B cell (primary cell): ENCODE measurements at regions not wholly inside any gene's neighbourhood (a gene's known extent, or its start where the extent isn't known, plus 50 kb on each side); places are given as distances from the start of the nearest gene placed in this dataset.

Experiments used
- ATAC-seq: fragments of 200-7000 bp; cut with Tn5 transposase; one replicate; pipeline ENCODE4 v1.10.0; 2021; ENCODE audit warnings: low read depth, mild to moderate bottlenecking, moderate number of reproducible peaks, moderate library complexity
- CTCF ChIA-PET: fragments of 350-600 bp; sonication (Branson Sonifier 250); formaldehyde crosslinking; loops from one replicate; lab custom pipeline; 2021; ENCODE audit warnings: antibody characterized with exemption, inconsistent platforms; lab: Charles Lee
- POLR2A ChIA-PET: fragments of 350-600 bp; sonication (Branson Sonifier 250); formaldehyde crosslinking; loops from one replicate; lab custom pipeline; 2021; ENCODE audit warnings: antibody characterized with exemption; lab: Charles Lee
- DNase-seq: peaks from one replicate; pipeline ENCODE4 v3.0.0; 2013
- H2AFZ ChIP-seq: 2 replicates; pipeline ENCODE4 v1.6.1; 2012; ENCODE audit warnings: mild to moderate bottlenecking, low read depth, low read length; ENCODE audit not compliant: insufficient read depth, poor library complexity, severe bottlenecking
- H3K27ac ChIP-seq, 2 donors: 1 replicate in 1 of 2; 2 replicates in 1 of 2; pipeline ENCODE4 v1.5.1; 2012 to 2013; ENCODE audit warnings: low read length in 2 of 2, mild to moderate bottlenecking in 2 of 2, moderate library complexity in 1 of 2
- H3K27me3 ChIP-seq, 4 experiments: fragments of 200-600 bp in 1 of 4; sonication (generic) in 1 of 4; replicated peaks in 1 of 4; 1 replicate in 2 of 4; 2 replicates in 2 of 4; pipeline versions ENCODE4 v1.6.1 to v1.7.0; 2013 to 2016; ENCODE audit warnings: low read length in 3 of 4, mild to moderate bottlenecking in 2 of 4, mixed read lengths in 1 of 4, moderate library complexity in 1 of 4; ENCODE audit not compliant: insufficient read depth in 4 of 4, control insufficient read depth in 3 of 4; ENCODE audit errors: control extremely low read depth in 1 of 4
- H3K36me3 ChIP-seq, 2 experiments: replicated peaks in 1 of 2; 1 replicate in 1 of 2; 2 replicates in 1 of 2; pipeline versions ENCODE4 v1.6.1 to v1.7.1; 2013; ENCODE audit warnings: low read length in 1 of 2; ENCODE audit not compliant: insufficient read depth in 2 of 2, control insufficient read depth in 1 of 2; ENCODE audit errors: control extremely low read depth in 1 of 2, extremely low read depth in 1 of 2
- H3K4me1 ChIP-seq, 2 donors: fragments of 200-600 bp in 1 of 2; sonication (generic) in 1 of 2; 1 replicate in 1 of 2; 2 replicates in 1 of 2; pipeline versions ENCODE4 v1.5.1 to v1.6.1; 2013 to 2017; ENCODE audit warnings: low read length in 2 of 2; ENCODE audit not compliant: control insufficient read depth in 2 of 2, insufficient read depth in 2 of 2
- H3K4me2 ChIP-seq: replicated peaks from 2 replicates; pipeline ENCODE3; 2012; ENCODE audit warnings: mild to moderate bottlenecking, low read depth, low read length; ENCODE audit not compliant: poor library complexity, severe bottlenecking
- H3K4me3 ChIP-seq, 5 experiments: fragments of 200-600 bp in 1 of 5; sonication (generic) in 1 of 5; 1 replicate in 3 of 5; 2 replicates in 2 of 5; pipeline versions ENCODE4 v1.5.1 to v1.7.0; 2011 to 2016; ENCODE audit warnings: low read length in 4 of 5, mild to moderate bottlenecking in 4 of 5, low read depth in 2 of 5, control low read depth in 1 of 5, moderate library complexity in 1 of 5; ENCODE audit not compliant: insufficient read depth in 1 of 5; ENCODE audit errors: control extremely low read depth in 1 of 5, extremely low read depth in 1 of 5
- H3K79me2 ChIP-seq: fragments of 200-600 bp; sonication (generic); one replicate; pipeline ENCODE4 v1.6.0; 2016; ENCODE audit warnings: low read length; ENCODE audit not compliant: control insufficient read depth, insufficient read depth
- H3K9ac ChIP-seq: fragments of 200-600 bp; sonication (generic); 2 replicates; pipeline ENCODE4 v1.6.1; 2017; ENCODE audit warnings: mild to moderate bottlenecking, low read length, moderate library complexity
- H3K9me3 ChIP-seq, 3 donors: one replicate each; pipeline versions ENCODE4 v1.6.1 to v1.7.1; 2013; ENCODE audit warnings: low read length in 2 of 3; ENCODE audit not compliant: control insufficient read depth in 2 of 3, insufficient read depth in 1 of 3; ENCODE audit errors: control extremely low read depth in 1 of 3
- H4K20me1 ChIP-seq: 2 replicates; pipeline ENCODE4 v1.6.0; 2012; ENCODE audit warnings: mild to moderate bottlenecking, low read length; ENCODE audit not compliant: insufficient read depth, control insufficient read depth, poor library complexity, severe bottlenecking
- H3K27ac Mint-ChIP-seq: one replicate; pipeline ENCODE4 v1.8.0; 2021; ENCODE audit warnings: mixed read lengths
- H3K27me3 Mint-ChIP-seq: one replicate; pipeline ENCODE4 v1.8.0; 2021; ENCODE audit warnings: mixed read lengths
- H3K4me1 Mint-ChIP-seq: one replicate; pipeline ENCODE4 v1.8.0; 2021; ENCODE audit warnings: mixed read lengths
- H3K4me3 Mint-ChIP-seq: one replicate; pipeline ENCODE4 v1.8.0; 2021; ENCODE audit warnings: mixed read lengths
- H3K9me3 Mint-ChIP-seq: one replicate; pipeline ENCODE4 v1.8.0; 2022; ENCODE audit warnings: mixed read lengths; ENCODE audit not compliant: insufficient read depth
- CTCF ChIP-seq: fragments of 200-600 bp; IDR thresholded peaks from one replicate; pipeline ENCODE4 v1.8.0; 2022; ENCODE audit warnings: antibody characterized with exemption, mild to moderate bottlenecking
- EZH2 ChIP-seq: IDR thresholded peaks from 2 replicates; pipeline ENCODE4 v1.6.1; 2012; ENCODE audit warnings: borderline replicate concordance, low read depth, mild to moderate bottlenecking, moderate library complexity, low read length; ENCODE audit not compliant: insufficient read depth, poor library complexity, severe bottlenecking
- WGBS: methylation state at CpG from one replicate; pipeline ENCODE4 v1.1.5; 2013; ENCODE audit warnings: missing lambda C conversion rate; ENCODE audit not compliant: insufficient coverage; 5-methylcytosine and 5-hydroxymethylcytosine counted together
- intact Hi-C: fragments of 100-400 bp; cut with micrococcal nuclease; formaldehyde crosslinking; loops from one replicate; pipeline ENCODE4 v1.10.0; 2022

GRCh38 chr1:69220672-69221071 lies 347.1 kb upstream of the LRRC7 start:
- no peak overlapping the region for H3K9ac ChIP-seq
- H3K27me3 Mint-ChIP-seq = no peaks in the 10 kb centered on the region
- TF ChIP-seq CTCF (no peak), EZH2 (no peak)
- H3K9me3 ChIP-seq = no peaks in the 10 kb centered on the region
- no peak overlapping the region for H3K4me3 Mint-ChIP-seq
- POLR2A ChIA-PET = no interaction called here
- no peak overlapping the region for H3K27ac Mint-ChIP-seq
- DNase-seq (no peak), ATAC-seq (no peak)
- no peaks in the 10 kb centered on the region for H3K79me2 ChIP-seq
- H2AFZ ChIP-seq = no peak overlapping the region
- no peaks in the 10 kb centered on the region for H3K36me3 ChIP-seq
- H3K4me1 Mint-ChIP-seq = no peaks in the 10 kb centered on the region
- CTCF ChIA-PET = no interaction called here
- no peak overlapping the region for H3K27ac ChIP-seq
- H3K4me1 ChIP-seq = no peaks in the 10 kb centered on the region
- intact Hi-C loops = no loop called here
- H3K4me2 ChIP-seq = no peak overlapping the region
- WGBS = no CpG with 5 or more reads among the region's 1 CpG
- H3K9me3 Mint-ChIP-seq = no peaks in the 10 kb centered on the region
- no peaks in the 10 kb centered on the region for H4K20me1 ChIP-seq
- H3K4me3 ChIP-seq = no peak overlapping the region
- no peaks in the 10 kb centered on the region for H3K27me3 ChIP-seq

- Histone ChIP-seq H3K79me2 (no peaks in the 10 kb centered on the region), H3K9ac (no peak overlapping the region), H4K20me1 (no peaks in the 10 kb centered on the region), H3K27ac (no peak overlapping the region), H2AFZ (no peak overlapping the region), H3K4me3 (no peak overlapping the region), H3K4me2 (no peak overlapping the region), H3K27me3 (no peaks in the 10 kb centered on the region), H3K4me1 (no peaks in the 10 kb centered on the region), H3K9me3 (no peaks in the 10 kb centered on the region), H3K36me3 (no peaks in the 10 kb centered on the region)
- ATAC-seq (no peak), DNase-seq (no peak)
- ChIA-PET POLR2A (no interaction called here), CTCF (no interaction called here)
- Mint-ChIP-seq H3K4me3 (no peak overlapping the region), H3K27me3 (no peaks in the 10 kb centered on the region), H3K27ac (no peak overlapping the region), H3K9me3 (no peaks in the 10 kb centered on the region), H3K4me1 (no peaks in the 10 kb centered on the region)
- intact Hi-C loops = no loop called here
- WGBS = no CpG with 5 or more reads among the region's 1 CpG
- no peak for TF ChIP-seq CTCF
- TF ChIP-seq EZH2 = no peak
These were observed 346.2 kb upstream of the LRRC7 start for GRCh38 chr1:69221524-69221923.
